ENCODE measurements at regions not wholly inside any gene's neighbourhood (a gene's known extent, or its start where the extent isn't known, plus 50 kb on each side); places are given as distances from the start of the nearest gene placed in this dataset.

- DNase-seq: no peak
- Histone ChIP-seq H3K4me1 (ENCODE audit: control insufficient read depth, insufficient read depth, low read length) (peaks cover 21% of the 10 kb centered on the region), H3K27ac (ENCODE audit: low read length) (no peak overlapping the region), H3K4me3 (ENCODE audit: low read length) (no peak overlapping the region), H3K36me3 (ENCODE audit: control insufficient read depth, insufficient read depth, low read length) (no peaks in the 10 kb centered on the region), H3K27me3 (ENCODE audit: control insufficient read depth, insufficient read depth, low read length) (no peaks in the 10 kb centered on the region), H3K9me3 (ENCODE audit: control insufficient read depth, low read depth, low read length) (no peaks in the 10 kb centered on the region)
- no CpG with 5 or more reads among the region's 1 CpG for WGBS (ENCODE audit: insufficient coverage, low lambda C conversion rate)
Observed at GRCh38 chr13:73177017-73177416, 118.2 kb downstream of the KLF5 start.

GRCh38 chr13:73174521-73175010, 115.8 kb downstream of the KLF5 start:
- Histone ChIP-seq H3K4me1 (ENCODE audit: control insufficient read depth, insufficient read depth, low read length) (peaks cover 39% of the 10 kb centered on the region), H3K4me3 (ENCODE audit: low read length) (no peak overlapping the region), H3K27ac (ENCODE audit: low read length) (peak overlapping the region; percentile 94), H3K9me3 (ENCODE audit: control insufficient read depth, low read depth, low read length) (no peaks in the 10 kb centered on the region), H3K36me3 (ENCODE audit: control insufficient read depth, insufficient read depth, low read length) (no peaks in the 10 kb centered on the region), H3K27me3 (ENCODE audit: control insufficient read depth, insufficient read depth, low read length) (no peaks in the 10 kb centered on the region)
- no peak for DNase-seq

DNA sequence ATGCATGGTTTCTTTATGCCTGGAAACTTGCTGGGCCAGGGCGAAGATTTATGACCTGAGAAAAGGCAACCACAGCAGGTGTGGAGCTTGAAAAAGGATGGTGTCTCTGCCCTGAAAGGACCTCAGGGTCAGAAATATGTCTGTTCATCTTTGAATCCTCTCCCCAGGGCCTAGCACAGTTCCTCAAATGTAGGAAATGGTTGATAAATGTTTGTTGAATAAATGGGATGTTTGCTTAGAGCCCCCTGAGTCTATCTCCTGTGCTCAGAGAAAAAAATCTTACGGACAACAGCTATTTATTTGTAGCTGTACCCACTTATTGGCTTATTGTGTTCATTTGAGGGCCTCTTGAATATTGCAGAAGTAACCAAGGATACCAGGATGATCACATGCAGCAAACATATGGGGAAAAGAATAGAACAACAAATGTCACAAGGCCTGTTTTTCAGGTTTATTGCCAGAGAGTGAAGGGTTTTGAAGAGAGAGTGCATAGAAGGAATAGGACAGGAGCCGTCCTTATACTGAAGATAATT, 114.5 kb downstream of the KLF5 start:
- peak; percentile 37 to 65 for DNase-seq
- H3K27ac ChIP-seq (ENCODE audit: low read length): peak overlapping the region; percentile 94

DNA sequence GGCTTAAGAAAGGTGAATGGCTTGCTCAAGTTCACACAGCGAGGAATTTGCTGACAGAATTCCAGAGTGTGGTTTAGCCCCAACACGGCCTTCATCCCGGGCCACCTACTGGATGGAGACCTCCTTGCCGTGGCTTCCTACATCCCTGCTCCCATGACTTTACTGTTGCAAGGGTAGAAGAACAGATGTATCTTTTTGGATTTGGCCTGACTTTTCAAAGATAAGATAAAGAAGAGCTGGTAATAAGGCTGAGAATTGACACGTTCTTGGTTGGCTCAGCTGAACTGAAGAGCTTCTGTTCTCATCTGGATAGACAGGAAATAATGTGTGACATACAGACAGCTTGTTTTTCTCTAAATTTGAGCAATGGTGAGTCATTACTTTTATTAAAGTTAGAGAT, 113.1 kb downstream of the KLF5 start:
- peak in 1 of 2 donors; percentile 19 for DNase-seq
- H3K4me3 ChIP-seq (ENCODE audit: low read length): no peak overlapping the region
- peak overlapping the region; percentile 94 for H3K27ac ChIP-seq (ENCODE audit: low read length)
- WGBS (ENCODE audit: insufficient coverage, low lambda C conversion rate): 60% methylated on average over 1 of the region's 5 CpGs
- H3K27me3 ChIP-seq (ENCODE audit: control insufficient read depth, insufficient read depth, low read length): no peaks in the 10 kb centered on the region
- H3K9me3 ChIP-seq (ENCODE audit: control insufficient read depth, low read depth, low read length): no peaks in the 10 kb centered on the region
- H3K4me1 ChIP-seq (ENCODE audit: control insufficient read depth, insufficient read depth, low read length): peaks cover 54% of the 10 kb centered on the region
- H3K36me3 ChIP-seq (ENCODE audit: control insufficient read depth, insufficient read depth, low read length): no peaks in the 10 kb centered on the region

More for the DNA sequence above, 114.5 kb downstream of the KLF5 start:
- Histone ChIP-seq H3K4me1 (ENCODE audit: control insufficient read depth, insufficient read depth, low read length) (peaks cover 51% of the 10 kb centered on the region), H3K27me3 (ENCODE audit: control insufficient read depth, insufficient read depth, low read length) (no peaks in the 10 kb centered on the region), H3K36me3 (ENCODE audit: control insufficient read depth, insufficient read depth, low read length) (no peaks in the 10 kb centered on the region), H3K4me3 (ENCODE audit: low read length) (no peak overlapping the region), H3K9me3 (ENCODE audit: control insufficient read depth, low read depth, low read length) (no peaks in the 10 kb centered on the region)
- WGBS (ENCODE audit: insufficient coverage, low lambda C conversion rate): 80% methylated on average over 2 of the region's 3 CpGs

GRCh38 chr13:73171271-73171682, 112.5 kb downstream of the KLF5 start:
- WGBS (ENCODE audit: insufficient coverage, low lambda C conversion rate): 60% methylated on average over 1 of the region's 5 CpGs
- H3K36me3 ChIP-seq (ENCODE audit: control insufficient read depth, insufficient read depth, low read length): no peaks in the 10 kb centered on the region
- H3K27me3 ChIP-seq (ENCODE audit: control insufficient read depth, insufficient read depth, low read length): no peaks in the 10 kb centered on the region
- H3K4me3 ChIP-seq (ENCODE audit: low read length): no peak overlapping the region
- peaks cover 57% of the 10 kb centered on the region for H3K4me1 ChIP-seq (ENCODE audit: control insufficient read depth, insufficient read depth, low read length)
- no peaks in the 10 kb centered on the region for H3K9me3 ChIP-seq (ENCODE audit: control insufficient read depth, low read depth, low read length)
- peak; percentile 87 to 96 for DNase-seq
- H3K27ac ChIP-seq (ENCODE audit: low read length): peak overlapping the region; percentile 94

- Histone ChIP-seq H3K27me3 (ENCODE audit: control insufficient read depth, insufficient read depth, low read length) (no peaks in the 10 kb centered on the region), H3K27ac (ENCODE audit: low read length) (peak overlapping the region; percentile 94), H3K36me3 (ENCODE audit: control insufficient read depth, insufficient read depth, low read length) (no peaks in the 10 kb centered on the region), H3K4me1 (ENCODE audit: control insufficient read depth, insufficient read depth, low read length) (peaks cover 60% of the 10 kb centered on the region), H3K9me3 (ENCODE audit: control insufficient read depth, low read depth, low read length) (no peaks in the 10 kb centered on the region), H3K4me3 (ENCODE audit: low read length) (no peak overlapping the region)
- WGBS (ENCODE audit: insufficient coverage, low lambda C conversion rate): no CpG with 5 or more reads among the region's 2 CpGs
- DNase-seq: peak in 1 of 2 donors; percentile 60
Observed at GRCh38 chr13:73169971-73170370, 111.2 kb downstream of the KLF5 start.

GRCh38 chr13:73168953-73169401, 110.2 kb downstream of the KLF5 start:
- peak overlapping the region; percentile 94 for H3K27ac ChIP-seq (ENCODE audit: low read length)
- WGBS (ENCODE audit: insufficient coverage, low lambda C conversion rate): no CpG with 5 or more reads among the region's 8 CpGs
- DNase-seq: peak in 1 of 2 donors; percentile 49

DNA sequence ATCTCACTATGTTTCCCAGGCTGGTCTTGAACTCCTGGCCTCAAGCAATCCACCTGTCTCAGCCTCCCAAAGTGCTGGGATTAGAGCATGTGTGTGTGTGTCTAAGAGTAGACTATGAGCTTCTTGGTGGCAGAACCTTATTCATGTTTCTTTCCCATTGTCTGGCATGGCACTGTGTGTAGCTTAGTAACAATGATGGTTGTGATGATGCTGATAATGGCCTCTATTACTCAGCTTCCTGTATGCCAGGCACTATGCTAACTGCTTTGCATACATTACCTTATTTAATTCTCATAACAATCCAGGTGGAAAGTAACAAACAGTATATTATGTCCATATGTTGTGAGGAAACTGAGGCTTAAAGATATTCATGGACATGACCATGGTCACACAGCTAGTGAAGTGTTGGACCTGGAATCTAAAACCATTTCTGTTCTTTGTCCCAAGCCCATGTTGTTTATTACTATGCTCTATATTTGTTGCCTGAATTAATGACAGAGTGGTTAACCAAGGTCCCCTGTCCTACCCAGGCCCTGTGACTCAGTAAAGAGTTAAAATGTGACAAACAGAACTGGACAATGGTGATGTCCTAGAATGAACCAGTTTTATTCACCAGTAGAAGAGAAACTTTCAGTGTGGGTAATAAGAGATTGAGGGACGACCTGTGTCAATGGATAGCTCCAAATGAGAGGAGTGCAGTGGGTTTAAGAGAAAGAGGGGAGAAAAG, 109.6 kb downstream of the KLF5 start:
- no peaks in the 10 kb centered on the region for H3K9me3 ChIP-seq (ENCODE audit: control insufficient read depth, low read depth, low read length)
- no peaks in the 10 kb centered on the region for H3K27me3 ChIP-seq (ENCODE audit: control insufficient read depth, insufficient read depth, low read length)
- peak in 1 of 2 donors; percentile 42 for DNase-seq
- no peak overlapping the region for H3K4me3 ChIP-seq (ENCODE audit: low read length)
- WGBS (ENCODE audit: insufficient coverage, low lambda C conversion rate): 67% methylated on average over 1 of the region's 1 CpG
- H3K27ac ChIP-seq (ENCODE audit: low read length): peak overlapping the region; percentile 94
- peaks cover 52% of the 10 kb centered on the region for H3K4me1 ChIP-seq (ENCODE audit: control insufficient read depth, insufficient read depth, low read length)
- no peaks in the 10 kb centered on the region for H3K36me3 ChIP-seq (ENCODE audit: control insufficient read depth, insufficient read depth, low read length)

More at GRCh38 chr13:73168953-73169401, 110.2 kb downstream of the KLF5 start:
- Histone ChIP-seq H3K4me3 (ENCODE audit: low read length) (no peak overlapping the region), H3K4me1 (ENCODE audit: control insufficient read depth, insufficient read depth, low read length) (peaks cover 58% of the 10 kb centered on the region), H3K9me3 (ENCODE audit: control insufficient read depth, low read depth, low read length) (no peaks in the 10 kb centered on the region), H3K27me3 (ENCODE audit: control insufficient read depth, insufficient read depth, low read length) (no peaks in the 10 kb centered on the region), H3K36me3 (ENCODE audit: control insufficient read depth, insufficient read depth, low read length) (no peaks in the 10 kb centered on the region)

DNA sequence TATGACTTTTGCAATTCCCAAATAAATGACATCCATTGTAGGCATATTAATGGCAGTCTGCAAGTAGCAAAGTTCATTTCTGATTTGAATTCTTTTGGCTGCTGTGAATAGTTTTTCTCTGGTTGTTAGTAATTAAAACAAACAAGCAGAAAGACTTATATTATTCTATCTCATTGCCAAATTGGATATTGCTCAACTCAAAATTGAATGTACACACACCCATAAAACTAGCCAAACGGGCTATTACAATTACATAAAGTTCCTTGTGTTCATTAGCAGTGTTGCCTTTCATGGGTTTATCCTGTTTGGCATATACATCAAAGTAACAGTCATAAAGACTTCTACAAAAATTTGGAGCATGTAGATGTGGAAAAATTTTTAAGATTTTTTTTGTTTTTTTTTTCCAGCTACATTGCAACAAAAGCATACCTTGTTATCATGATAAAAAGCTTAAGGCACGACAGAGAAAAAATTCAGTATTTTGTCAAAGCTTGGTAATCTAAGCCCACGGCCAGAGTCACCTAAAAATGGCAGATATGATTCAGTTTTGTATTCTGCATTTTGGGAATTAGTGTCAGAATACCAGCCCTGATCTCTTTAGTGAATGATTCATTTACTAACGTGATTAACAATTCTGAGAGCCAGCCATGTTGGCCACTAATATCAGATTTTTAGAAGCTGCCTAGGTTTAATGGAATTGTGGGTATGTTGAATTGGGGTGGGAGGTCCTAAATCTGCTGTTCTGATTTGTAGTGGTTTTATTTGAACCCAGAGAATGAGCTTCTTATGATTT, 108.4 kb downstream of the KLF5 start:
- Histone ChIP-seq H3K27me3 (ENCODE audit: control insufficient read depth, insufficient read depth, low read length) (no peaks in the 10 kb centered on the region), H3K36me3 (ENCODE audit: control insufficient read depth, insufficient read depth, low read length) (no peaks in the 10 kb centered on the region), H3K4me1 (ENCODE audit: control insufficient read depth, insufficient read depth, low read length) (peaks cover 41% of the 10 kb centered on the region), H3K9me3 (ENCODE audit: control insufficient read depth, low read depth, low read length) (no peaks in the 10 kb centered on the region), H3K27ac (ENCODE audit: low read length) (peak overlapping the region; percentile 1), H3K4me3 (ENCODE audit: low read length) (no peak overlapping the region)
- DNase-seq: peak in 1 of 2 donors; percentile 55
- 67% methylated on average over 3 of the region's 4 CpGs for WGBS (ENCODE audit: insufficient coverage, low lambda C conversion rate)

DNA sequence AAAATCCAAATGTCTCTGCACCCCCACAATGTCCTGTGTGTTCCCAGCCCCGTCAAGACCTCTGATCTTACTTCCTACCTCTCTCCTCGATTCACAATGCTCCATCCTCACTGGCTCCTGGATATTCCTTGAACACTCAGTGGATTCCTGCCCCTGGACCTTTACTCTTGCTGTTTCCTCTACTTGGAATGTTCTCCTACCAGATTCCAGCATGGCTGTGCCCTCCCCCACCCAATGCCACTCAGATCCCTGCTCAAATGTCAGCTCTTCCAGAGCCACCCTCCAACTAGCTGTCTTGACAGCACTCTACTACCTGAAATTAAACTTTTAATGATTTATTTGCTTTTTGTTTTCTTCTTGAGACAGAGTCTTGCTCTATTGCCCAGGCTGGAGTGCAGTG, 107.4 kb downstream of the KLF5 start:
- Histone ChIP-seq H3K27ac (ENCODE audit: low read length) (no peak overlapping the region), H3K27me3 (ENCODE audit: control insufficient read depth, insufficient read depth, low read length) (no peaks in the 10 kb centered on the region), H3K4me1 (ENCODE audit: control insufficient read depth, insufficient read depth, low read length) (peaks cover 34% of the 10 kb centered on the region), H3K36me3 (ENCODE audit: control insufficient read depth, insufficient read depth, low read length) (no peaks in the 10 kb centered on the region), H3K4me3 (ENCODE audit: low read length) (no peak overlapping the region), H3K9me3 (ENCODE audit: control insufficient read depth, low read depth, low read length) (no peaks in the 10 kb centered on the region)
- DNase-seq: no peak
- 100% methylated on average over 2 of the region's 2 CpGs for WGBS (ENCODE audit: insufficient coverage, low lambda C conversion rate)
